ENCODE measurements at regions not wholly inside any gene's neighbourhood (a gene's known extent, or its start where the extent isn't known, plus 50 kb on each side); places are given as distances from the start of the nearest gene placed in this dataset.

DNA sequence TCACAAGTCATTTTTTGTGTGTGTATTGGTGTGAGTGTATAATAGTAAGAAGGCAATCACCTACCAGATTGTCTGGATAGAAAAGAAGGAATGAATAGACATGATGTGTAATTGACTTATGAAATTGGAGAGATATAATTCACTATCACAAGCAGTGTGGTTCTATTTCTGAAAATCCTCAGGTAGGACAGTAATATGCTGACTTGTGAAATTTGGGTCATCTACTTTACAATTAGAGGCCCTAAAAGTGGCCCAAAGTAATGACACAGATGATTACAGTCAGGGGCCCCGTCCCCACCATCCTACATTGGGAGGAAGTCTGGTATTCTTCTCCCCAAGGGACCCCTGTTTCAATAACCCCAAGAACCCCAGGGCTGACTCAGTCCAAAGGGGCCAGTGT lies 73.6 kb upstream of the SELENOK start:
- TF ChIP-seq, protein P1, sequence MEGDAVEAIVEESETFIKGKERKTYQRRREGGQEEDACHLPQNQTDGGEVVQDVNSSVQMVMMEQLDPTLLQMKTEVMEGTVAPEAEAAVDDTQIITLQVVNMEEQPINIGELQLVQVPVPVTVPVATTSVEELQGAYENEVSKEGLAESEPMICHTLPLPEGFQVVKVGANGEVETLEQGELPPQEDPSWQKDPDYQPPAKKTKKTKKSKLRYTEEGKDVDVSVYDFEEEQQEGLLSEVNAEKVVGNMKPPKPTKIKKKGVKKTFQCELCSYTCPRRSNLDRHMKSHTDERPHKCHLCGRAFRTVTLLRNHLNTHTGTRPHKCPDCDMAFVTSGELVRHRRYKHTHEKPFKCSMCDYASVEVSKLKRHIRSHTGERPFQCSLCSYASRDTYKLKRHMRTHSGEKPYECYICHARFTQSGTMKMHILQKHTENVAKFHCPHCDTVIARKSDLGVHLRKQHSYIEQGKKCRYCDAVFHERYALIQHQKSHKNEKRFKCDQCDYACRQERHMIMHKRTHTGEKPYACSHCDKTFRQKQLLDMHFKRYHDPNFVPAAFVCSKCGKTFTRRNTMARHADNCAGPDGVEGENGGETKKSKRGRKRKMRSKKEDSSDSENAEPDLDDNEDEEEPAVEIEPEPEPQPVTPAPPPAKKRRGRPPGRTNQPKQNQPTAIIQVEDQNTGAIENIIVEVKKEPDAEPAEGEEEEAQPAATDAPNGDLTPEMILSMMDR (IDR thresholded peaks at IDR 0.05; ENCODE audit: low read length) = no peak
- TF ChIP-seq EZH2phosphoT487 (IDR thresholded peaks at IDR 0.05; ENCODE audit: low read length) (no peak), EZH2 (optimal IDR thresholded peaks at IDR 0.05; ENCODE audit: low read depth, low read length) (no peak)

Data from MM.1S (cell line).